Natural killer cell (primary cell): ENCODE measurements at regions not wholly inside any gene's neighbourhood (a gene's known extent, or its start where the extent isn't known, plus 50 kb on each side); places are given as distances from the start of the nearest gene placed in this dataset.
A peak's percentile ranks its signal among the peaks of the same experiment; 100 is the strongest.
"Not testable (repeated sequence)": the region's sequence is repeated elsewhere in the genome, so short reads cannot be mapped to it uniquely, and the experiment has no call there.

ENCODE experiments used
- ATAC-seq, 3 donors: fragments of 150-1000 bp in 2 of 3; fragments of 200-7000 bp in 1 of 3; cut with Tn5 transposase; 1 replicate in 1 of 3; 2 replicates in 2 of 3; pipeline ENCODE4 v1.10.0; 2021; ENCODE audit warnings: mild to moderate bottlenecking in 2 of 3, moderate library complexity in 2 of 3
- DNase-seq, 2 donors: peaks; one replicate each; pipeline versions ENCODE4 v3.0.0 to v3.0.0-alpha.2; 2013 to 2021; ENCODE audit warnings: mixed read lengths in 1 of 2
- H3K27ac ChIP-seq: one replicate; pipeline ENCODE4 v1.5.1; 2013; ENCODE audit warnings: mild to moderate bottlenecking, low read length
- H3K27me3 ChIP-seq: one replicate; pipeline ENCODE4 v1.6.1; 2013; ENCODE audit warnings: low read length; ENCODE audit not compliant: control insufficient read depth, insufficient read depth
- H3K36me3 ChIP-seq: one replicate; pipeline ENCODE4 v1.6.1; 2013; ENCODE audit warnings: low read length; ENCODE audit not compliant: control insufficient read depth, insufficient read depth
- H3K4me1 ChIP-seq: one replicate; pipeline ENCODE4 v1.6.1; 2013; ENCODE audit warnings: low read length; ENCODE audit not compliant: control insufficient read depth, insufficient read depth
- H3K4me3 ChIP-seq: one replicate; pipeline ENCODE4 v1.5.1; 2013; ENCODE audit warnings: low read length
- H3K9me3 ChIP-seq: one replicate; pipeline ENCODE4 v1.6.1; 2013; ENCODE audit warnings: low read length; ENCODE audit not compliant: control insufficient read depth, insufficient read depth
- H3K27ac Mint-ChIP-seq, 2 donors: one replicate each; pipeline ENCODE4 v1.8.0; 2022; ENCODE audit warnings: mild to moderate bottlenecking in 2 of 2, mixed read lengths in 2 of 2, moderate library complexity in 1 of 2
- H3K27me3 Mint-ChIP-seq, 2 donors: one replicate each; pipeline ENCODE4 v1.8.0; 2022; ENCODE audit warnings: low read depth in 2 of 2, mixed read lengths in 2 of 2
- H3K36me3 Mint-ChIP-seq: one replicate; pipeline ENCODE4 v1.8.0; 2022; ENCODE audit warnings: mixed read lengths
- H3K4me1 Mint-ChIP-seq, 2 donors: one replicate each; pipeline ENCODE4 v1.8.0; 2022; ENCODE audit warnings: mixed read lengths in 2 of 2
- H3K4me3 Mint-ChIP-seq: one replicate; pipeline ENCODE4 v1.8.0; 2022; ENCODE audit warnings: mild to moderate bottlenecking, moderate library complexity, mixed read lengths
- H3K9me3 Mint-ChIP-seq, 2 donors: one replicate each; pipeline ENCODE4 v1.8.0; 2022; ENCODE audit warnings: mixed read lengths in 2 of 2
- CTCF ChIP-seq: fragments of 200-600 bp; IDR thresholded peaks from one replicate; pipeline ENCODE4 v1.8.0; 2022; ENCODE audit warnings: antibody characterized with exemption
- WGBS: methylation state at CpG from one replicate; pipeline ENCODE4 v1.1.7; 2013; ENCODE audit warnings: missing lambda C conversion rate; ENCODE audit not compliant: insufficient coverage; 5-methylcytosine and 5-hydroxymethylcytosine counted together
- intact Hi-C: fragments of 100-400 bp; cut with micrococcal nuclease; formaldehyde crosslinking; loops from one replicate; pipeline ENCODE4 v1.14.2; 2022

GRCh38 chr14:21902561-21903181 lies 229.1 kb upstream of the OR4E1 start:
- TF ChIP-seq CTCF: peak; percentile 50
- Histone ChIP-seq H3K36me3 (no peaks in the 10 kb centered on the region), H3K4me1 (peaks cover 3% of the 10 kb centered on the region), H3K4me3 (no peak overlapping the region), H3K27me3 (no peaks in the 10 kb centered on the region), H3K27ac (no peak overlapping the region), H3K9me3 (no peaks in the 10 kb centered on the region)
- ATAC-seq: peak; percentile 89 to 96 (median 92)
- Mint-ChIP-seq H3K4me3 (peak overlapping the region; percentile 88), H3K9me3 (no peaks in the 10 kb centered on the region), H3K36me3 (no peaks in the 10 kb centered on the region), H3K27ac (peak overlapping the region; percentile 47 to 80), H3K4me1 (peaks cover 21 to 24% of the 10 kb centered on the region in 2 donors), H3K27me3 (no peaks in the 10 kb centered on the region)
- intact Hi-C loops: no loop called here
- DNase-seq: peak; percentile 25 to 71
- 32% methylated on average over 3 of the region's 4 CpGs for WGBS

GRCh38 chr14:21894898-21895194 lies 221.2 kb upstream of the OR4E1 start:
- H3K9me3 ChIP-seq, H3K27me3 Mint-ChIP-seq, H3K4me3 ChIP-seq, H3K4me3 Mint-ChIP-seq, H3K4me1 ChIP-seq, H3K9me3 Mint-ChIP-seq, H3K36me3 Mint-ChIP-seq, H3K36me3 ChIP-seq, H3K27ac Mint-ChIP-seq, DNase-seq, intact Hi-C loops, H3K27ac ChIP-seq, ATAC-seq, H3K27me3 ChIP-seq: not testable (repeated sequence)
- peaks cover 10 to 11% of the 10 kb centered on the region in 2 donors for H3K4me1 Mint-ChIP-seq
- WGBS: 94% methylated on average over 3 of the region's 6 CpGs

GRCh38 chr14:21894003-21894897 lies 220.6 kb upstream of the OR4E1 start:
- Mint-ChIP-seq H3K36me3 (no peaks in the 10 kb centered on the region), H3K27me3 (no peaks in the 10 kb centered on the region), H3K4me1 (peaks cover 11 to 14% of the 10 kb centered on the region in 2 donors), H3K27ac (peak overlapping the region in 1 of 2 donors; percentile 48), H3K4me3 (no peak overlapping the region), H3K9me3 (no peaks in the 10 kb centered on the region)
- H3K27ac ChIP-seq: no peak overlapping the region
- intact Hi-C loops: no loop called here
- DNase-seq (peak; percentile 32 to 73), ATAC-seq (peak; percentile 78 to 87 (median 87))
- no peaks in the 10 kb centered on the region for H3K36me3 ChIP-seq
- no peaks in the 10 kb centered on the region for H3K4me1 ChIP-seq
- no peak overlapping the region for H3K4me3 ChIP-seq
- 47% methylated on average over 12 of the region's 13 CpGs for WGBS
- H3K9me3 ChIP-seq: no peaks in the 10 kb centered on the region
- H3K27me3 ChIP-seq: no peaks in the 10 kb centered on the region
- TF ChIP-seq CTCF: peak; percentile 74

GRCh38 chr14:21891921-21892320 lies 218.3 kb upstream of the OR4E1 start:
- Histone ChIP-seq H3K27me3 (no peaks in the 10 kb centered on the region), H3K9me3 (no peaks in the 10 kb centered on the region), H3K4me1 (peaks cover 10% of the 10 kb centered on the region), H3K36me3 (no peaks in the 10 kb centered on the region), H3K4me3 (no peak overlapping the region), H3K27ac (no peak overlapping the region)
- 63% methylated on average over 1 of the region's 1 CpG for WGBS
- no peak for ATAC-seq
- Mint-ChIP-seq H3K9me3 (no peaks in the 10 kb centered on the region), H3K4me1 (peaks cover 30 to 34% of the 10 kb centered on the region in 2 donors), H3K36me3 (no peaks in the 10 kb centered on the region), H3K27ac (no peak overlapping the region), H3K27me3 (no peaks in the 10 kb centered on the region), H3K4me3 (no peak overlapping the region)
- TF ChIP-seq CTCF: no peak
- intact Hi-C loops: no loop called here
- DNase-seq: no peak
